ENCODE measurements at regions not wholly inside any gene's neighbourhood (a gene's known extent, or its start where the extent isn't known, plus 50 kb on each side); places are given as distances from the start of the nearest gene placed in this dataset.
A peak's percentile ranks its signal among the peaks of the same experiment; 100 is the strongest.

GRCh38 chr14:66131111-66131510, 355.1 kb upstream of the CCDC196 start:
- Histone ChIP-seq H3K9me3 (ENCODE audit: low read depth) (no peaks in the 10 kb centered on the region), H3K27ac (no peak overlapping the region), H3K27me3 (no peaks in the 10 kb centered on the region), H3K4me2 (no peak overlapping the region), H4K20me1 (ENCODE audit: low read depth) (no peaks in the 10 kb centered on the region), H3K36me3 (no peaks in the 10 kb centered on the region), H2AFZ (replicated peaks) (no peak overlapping the region), H3K4me3 (no peak overlapping the region), H3K79me2 (ENCODE audit: low read depth) (no peaks in the 10 kb centered on the region), H3K9ac (no peak overlapping the region), H3F3A (ENCODE audit: low read depth) (no peaks in the 10 kb centered on the region), H3K4me1 (no peaks in the 10 kb centered on the region)
- Mint-ChIP-seq H3K36me3 (no peaks in the 10 kb centered on the region), H3K4me3 (no peak overlapping the region), H3K27ac (no peak overlapping the region), H3K9me3 (no peaks in the 10 kb centered on the region), H3K27me3 (ENCODE audit: insufficient read depth, low read depth) (peaks cover 3% of the 10 kb centered on the region), H3K4me1 (peaks cover 5% of the 10 kb centered on the region)
- no peak for DNase-seq (ENCODE audit: low spot score)
- TF ChIP-seq EZH2 (IDR thresholded peaks at IDR 0.05) (no peak), EZH2phosphoT487 (IDR thresholded peaks at IDR 0.05) (no peak), CTCF (IDR thresholded peaks at IDR 0.05) (no peak)

- no peaks in the 10 kb centered on the region for H3F3A ChIP-seq (ENCODE audit: low read depth)
- no peak overlapping the region for H3K4me2 ChIP-seq
- H3K36me3 ChIP-seq, result no peaks in the 10 kb centered on the region
- H3K79me2 ChIP-seq (ENCODE audit: low read depth), result no peaks in the 10 kb centered on the region
- no peaks in the 10 kb centered on the region for H4K20me1 ChIP-seq (ENCODE audit: low read depth)
- H3K27ac ChIP-seq, result no peak overlapping the region
- H3K27ac Mint-ChIP-seq, result no peak overlapping the region
- H3K27me3 ChIP-seq, result no peaks in the 10 kb centered on the region
- no peaks in the 10 kb centered on the region for H3K36me3 Mint-ChIP-seq
- H3K4me3 ChIP-seq, result no peak overlapping the region
- TF ChIP-seq EZH2 (IDR thresholded peaks at IDR 0.05) (no peak), EZH2phosphoT487 (IDR thresholded peaks at IDR 0.05) (no peak), CTCF (IDR thresholded peaks at IDR 0.05) (no peak)
- H2AFZ ChIP-seq (replicated peaks), result no peak overlapping the region
- no peak for DNase-seq (ENCODE audit: low spot score)
- no peaks in the 10 kb centered on the region for H3K9me3 Mint-ChIP-seq
- no peak overlapping the region for H3K9ac ChIP-seq
- H3K9me3 ChIP-seq (ENCODE audit: low read depth), result no peaks in the 10 kb centered on the region
- no peak overlapping the region for H3K4me3 Mint-ChIP-seq
- H3K4me1 Mint-ChIP-seq, result peaks cover 5% of the 10 kb centered on the region
- H3K27me3 Mint-ChIP-seq (ENCODE audit: insufficient read depth, low read depth), result peaks cover 3% of the 10 kb centered on the region
- H3K4me1 ChIP-seq, result no peaks in the 10 kb centered on the region
These were observed 352.5 kb upstream of the CCDC196 start for GRCh38 chr14:66133666-66134065.

GRCh38 chr14:66135831-66136230, 350.3 kb upstream of the CCDC196 start:
- no peak overlapping the region for H2AFZ ChIP-seq (replicated peaks)
- H3K27me3 Mint-ChIP-seq (ENCODE audit: insufficient read depth, low read depth), result peaks cover 3% of the 10 kb centered on the region
- H3K4me2 ChIP-seq, result no peak overlapping the region
- peaks cover 6% of the 10 kb centered on the region for H3K4me1 ChIP-seq
- peaks cover 5% of the 10 kb centered on the region for H3K4me1 Mint-ChIP-seq
- no peak overlapping the region for H3K9ac ChIP-seq
- H3K79me2 ChIP-seq (ENCODE audit: low read depth), result no peaks in the 10 kb centered on the region
- no peaks in the 10 kb centered on the region for H3K9me3 Mint-ChIP-seq
- H3K36me3 ChIP-seq, result no peaks in the 10 kb centered on the region
- no peaks in the 10 kb centered on the region for H3K9me3 ChIP-seq (ENCODE audit: low read depth)
- H3K4me3 ChIP-seq, result no peak overlapping the region
- H3F3A ChIP-seq (ENCODE audit: low read depth), result no peaks in the 10 kb centered on the region
- H3K36me3 Mint-ChIP-seq, result no peaks in the 10 kb centered on the region
- H3K27ac ChIP-seq, result no peak overlapping the region
- H3K4me3 Mint-ChIP-seq, result no peak overlapping the region
- no peaks in the 10 kb centered on the region for H4K20me1 ChIP-seq (ENCODE audit: low read depth)
- no peaks in the 10 kb centered on the region for H3K27me3 ChIP-seq
- H3K27ac Mint-ChIP-seq, result peak overlapping the region; percentile 55
- TF ChIP-seq CTCF (IDR thresholded peaks at IDR 0.05) (no peak), EZH2 (IDR thresholded peaks at IDR 0.05) (no peak), EZH2phosphoT487 (IDR thresholded peaks at IDR 0.05) (no peak)
- no peak for DNase-seq (ENCODE audit: low spot score)

Measured in neural progenitor cell (in vitro differentiated cells).